A549 (cell line): ENCODE measurements at regions not wholly inside any gene's neighbourhood (a gene's known extent, or its start where the extent isn't known, plus 50 kb on each side); places are given as distances from the start of the nearest gene placed in this dataset.

Source experiments
- ATAC-seq, 2 experiments: fragments of 200-7000 bp in 1 of 2; fragments of >200 bp in 1 of 2; cut with Nextera tagmentation in 1 of 2; cut with Tn5 transposase in 1 of 2; 3 replicates each; pipeline versions ENCODE4 v1.8.0 to v1.9.1; 2018 to 2020; ENCODE audit warnings: mild to moderate bottlenecking in 1 of 2, moderate library complexity in 1 of 2
- CTCF ChIA-PET: fragments of 300-600 bp; sonication (Branson Sonifier 250); formaldehyde crosslinking; extraction: SDS; loops from one replicate; lab custom pipeline; 2021; ENCODE audit warnings: antibody characterized with exemption, inconsistent platforms; lab: Yijun Ruan, JAX
- POLR2A ChIA-PET: fragments of 350-600 bp; formaldehyde crosslinking; extraction: SDS; loops from one replicate; lab custom pipeline; 2021; ENCODE audit warnings: antibody characterized with exemption, inconsistent platforms; lab: Yijun Ruan, JAX
- DNase-seq, 2 experiments: peaks; one replicate each; pipeline versions ENCODE4 v3.0.0 to v3.0.0-alpha.2; 2011 to 2016; ENCODE audit warnings: low read depth in 1 of 2, low spot score in 1 of 2
- FAIRE-seq: peaks from 2 replicates; lab custom pipeline; 2011; peaks lifted over from hg19 to GRCh38; lab: Jason Lieb, UNC
- H3K27ac ChIP-seq, 2 experiments: fragments of >200 bp; sonication (Bioruptor Twin); formaldehyde crosslinking; 3 replicates each; pipeline ENCODE4 v1.5.1; 2016 to 2017
- H3K4me1 ChIP-seq: fragments of >200 bp; sonication (Bioruptor Twin); formaldehyde crosslinking; 3 replicates; pipeline ENCODE4 v1.6.1; 2016
- H3K4me2 ChIP-seq: fragments of >200 bp; sonication (Bioruptor Twin); formaldehyde crosslinking; 3 replicates; pipeline ENCODE4 v1.6.1; 2016
- H3K4me3 ChIP-seq: fragments of >200 bp; sonication (Bioruptor Twin); formaldehyde crosslinking; 3 replicates; pipeline ENCODE4 v1.5.1; 2016
- H3K9me3 ChIP-seq: fragments of >200 bp; sonication (Bioruptor Twin); formaldehyde crosslinking; 3 replicates; pipeline ENCODE4 v1.6.1; 2016
- BHLHE40 ChIP-seq: IDR thresholded peaks from 2 replicates; pipeline ENCODE4 v1.6.1; 2012; ENCODE audit warnings: low read depth, low read length, inconsistent platforms
- CBX2 ChIP-seq: fragments of 200-600 bp; sonication (generic); IDR thresholded peaks from 2 replicates; pipeline ENCODE4 v1.6.1; 2016; ENCODE audit warnings: low read depth, mild to moderate bottlenecking, borderline replicate concordance
- ESRRA ChIP-seq: fragments of 150-350 bp; IDR thresholded peaks from 2 replicates; pipeline ENCODE4 v1.6.1; 2014; ENCODE audit warnings: mild to moderate bottlenecking, low read length, borderline replicate concordance
- FOSL2 ChIP-seq, 2 experiments: fragments of 450-650 bp in 1 of 2; fragments of >200 bp in 1 of 2; sonication (Bioruptor Twin) in 1 of 2; formaldehyde crosslinking; IDR thresholded peaks; 2 replicates each; pipeline versions ENCODE4 v1.5.0 to v1.6.1; 2016 to 2020; ENCODE audit warnings: mild to moderate bottlenecking in 1 of 2, moderate library complexity in 1 of 2
- FOXS1 ChIP-seq: fragments of 250-450 bp; sonication (Bioruptor Pico); IDR thresholded peaks from 2 replicates; pipeline ENCODE4 v1.5.0; 2020; ENCODE audit warnings: mild to moderate bottlenecking, moderate library complexity
- HOXA7 ChIP-seq: fragments of 250-450 bp; sonication (Bioruptor Pico); IDR thresholded peaks from 2 replicates; pipeline ENCODE4 v1.5.0; 2020; ENCODE audit warnings: mild to moderate bottlenecking, moderate library complexity
- HOXB13 ChIP-seq: fragments of 250-450 bp; sonication (Bioruptor Pico); IDR thresholded peaks from 2 replicates; pipeline ENCODE4 v1.5.0; 2020; ENCODE audit warnings: low read depth, mild to moderate bottlenecking, moderate library complexity
- JUNB ChIP-seq: fragments of >200 bp; sonication (Bioruptor Twin); formaldehyde crosslinking; IDR thresholded peaks from 2 replicates; pipeline ENCODE4 v1.6.1; 2016
- MYC ChIP-seq: IDR thresholded peaks from 2 replicates; pipeline ENCODE4 v1.6.1; 2012; ENCODE audit warnings: mild to moderate bottlenecking, inconsistent platforms, low read length, improper control_type of control experiment, borderline replicate concordance
- PHF8 ChIP-seq: fragments of 200-600 bp; sonication (generic); IDR thresholded peaks from 2 replicates; pipeline ENCODE4 v1.6.1; 2016; ENCODE audit warnings: low read depth, mild to moderate bottlenecking, antibody characterized with exemption, moderate library complexity, borderline replicate concordance
- POLR2AphosphoS2 ChIP-seq: conservative IDR thresholded peaks from 2 replicates; pipeline ENCODE4 v1.6.1; 2012; ENCODE audit warnings: low read length, improper control_type of control experiment, inconsistent platforms
- RFX5 ChIP-seq: fragments of 450-650 bp; IDR thresholded peaks from 2 replicates; pipeline ENCODE4 v1.7.1; 2014; ENCODE audit warnings: antibody characterized with exemption, mild to moderate bottlenecking, moderate library complexity
- SMC3 ChIP-seq: fragments of >200 bp; sonication (Bioruptor Twin); formaldehyde crosslinking; IDR thresholded peaks from 3 replicates; pipeline ENCODE4 v1.6.1; 2018; ENCODE audit warnings: inconsistent platforms
- SREBF2 ChIP-seq: fragments of 450-650 bp; IDR thresholded peaks from 2 replicates; pipeline ENCODE4 v1.6.1; 2014; ENCODE audit warnings: mild to moderate bottlenecking, moderate library complexity
- TFCP2L1 ChIP-seq: fragments of 250-450 bp; sonication (Bioruptor Pico); IDR thresholded peaks from 2 replicates; pipeline ENCODE4 v1.5.0; 2021; ENCODE audit warnings: mild to moderate bottlenecking
- WGBS: methylation state at CpG from one replicate; pipeline ENCODE4 v1.1.6; 2017; ENCODE audit errors: missing lambda C conversion rate; 5-methylcytosine and 5-hydroxymethylcytosine counted together
- TF ChIP-seq, protein P1 (sequence below): fragments of 150-350 bp; IDR thresholded peaks from 2 replicates; pipeline ENCODE4 v1.6.1; 2014; ENCODE audit warnings: low read depth, mild to moderate bottlenecking, low read length
- TF ChIP-seq, protein P2 (sequence below): fragments of >200 bp; sonication (Bioruptor Twin); formaldehyde crosslinking; IDR thresholded peaks from 3 replicates; pipeline ENCODE4 v1.5.1; 2016
- TF ChIP-seq, protein P3 (sequence below): fragments of 250-450 bp; sonication (Bioruptor Pico); IDR thresholded peaks from 2 replicates; pipeline ENCODE4 v1.5.0; 2021; ENCODE audit warnings: mild to moderate bottlenecking, moderate library complexity, borderline replicate concordance
- TF ChIP-seq, protein P4 (sequence below): IDR thresholded peaks from 2 replicates; pipeline ENCODE4 v1.6.1; 2012
- TF ChIP-seq, protein P5 (sequence below): fragments of 450-650 bp; IDR thresholded peaks from 2 replicates; pipeline ENCODE4 v1.6.1; 2014; ENCODE audit warnings: antibody characterized with exemption

DNA sequence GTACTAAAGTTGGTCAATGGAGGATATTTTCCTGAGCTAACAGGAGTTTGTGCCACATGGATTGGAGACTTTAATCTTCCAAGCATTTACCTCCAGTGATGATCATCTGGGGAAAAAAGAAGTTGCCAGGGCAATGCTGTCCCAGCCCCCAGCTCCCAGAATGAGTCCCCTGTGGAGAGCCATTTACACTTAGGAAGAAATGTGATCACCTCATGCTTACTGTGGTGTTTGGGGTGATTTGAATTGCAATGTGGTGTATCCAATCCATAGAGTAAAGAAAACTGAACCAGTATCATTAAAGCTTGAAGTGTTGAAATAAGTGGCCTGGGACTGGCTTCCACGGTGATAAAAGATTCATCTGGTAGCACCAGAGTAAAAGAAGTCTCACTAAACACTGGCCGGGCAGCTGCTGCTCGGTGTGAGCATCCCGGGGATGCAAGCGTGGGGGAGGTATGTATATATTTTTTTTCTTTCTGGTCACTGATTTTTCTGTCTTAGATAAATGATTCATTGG, 117.2 kb upstream of the NTM start (continued):
- TF ChIP-seq, protein P1, sequence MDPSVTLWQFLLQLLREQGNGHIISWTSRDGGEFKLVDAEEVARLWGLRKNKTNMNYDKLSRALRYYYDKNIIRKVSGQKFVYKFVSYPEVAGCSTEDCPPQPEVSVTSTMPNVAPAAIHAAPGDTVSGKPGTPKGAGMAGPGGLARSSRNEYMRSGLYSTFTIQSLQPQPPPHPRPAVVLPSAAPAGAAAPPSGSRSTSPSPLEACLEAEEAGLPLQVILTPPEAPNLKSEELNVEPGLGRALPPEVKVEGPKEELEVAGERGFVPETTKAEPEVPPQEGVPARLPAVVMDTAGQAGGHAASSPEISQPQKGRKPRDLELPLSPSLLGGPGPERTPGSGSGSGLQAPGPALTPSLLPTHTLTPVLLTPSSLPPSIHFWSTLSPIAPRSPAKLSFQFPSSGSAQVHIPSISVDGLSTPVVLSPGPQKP = no peak
- TF ChIP-seq SMC3 (no peak), ESRRA (no peak), SREBF2 (no peak)
- TF ChIP-seq, all 56 proteins: peak for 0

DNA sequence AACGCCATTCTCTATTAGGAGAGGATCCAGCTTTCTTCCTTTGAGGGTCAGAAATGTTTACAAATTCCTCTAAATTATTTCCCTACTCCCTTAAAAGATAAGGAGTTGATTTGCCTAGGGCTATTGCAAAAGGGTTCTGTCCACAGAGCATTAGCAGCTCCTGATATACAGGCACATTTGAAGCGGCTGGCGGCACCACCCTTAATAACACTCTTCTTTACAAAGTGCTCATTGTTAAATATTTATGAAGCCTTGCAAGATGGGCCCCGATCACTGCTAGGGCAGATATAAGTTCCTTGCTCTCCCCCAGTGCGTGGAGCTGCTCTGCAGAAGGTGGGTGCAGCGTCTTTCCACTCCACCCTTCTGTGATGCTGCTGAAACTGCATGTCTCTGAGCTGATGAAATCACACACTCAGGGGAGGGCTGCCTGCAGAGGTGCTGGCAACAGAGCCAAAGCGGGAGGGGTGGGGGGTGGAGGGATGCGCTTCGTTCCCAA, 116.7 kb upstream of the NTM start:
- ATAC-seq (no peak), FAIRE-seq (no peak), DNase-seq (no peak)
- no peak for TF ChIP-seq SMC3
- TF ChIP-seq FOXS1 = no peak
- no peak for TF ChIP-seq BHLHE40
- no peak for TF ChIP-seq POLR2AphosphoS2
- TF ChIP-seq, protein P2, sequence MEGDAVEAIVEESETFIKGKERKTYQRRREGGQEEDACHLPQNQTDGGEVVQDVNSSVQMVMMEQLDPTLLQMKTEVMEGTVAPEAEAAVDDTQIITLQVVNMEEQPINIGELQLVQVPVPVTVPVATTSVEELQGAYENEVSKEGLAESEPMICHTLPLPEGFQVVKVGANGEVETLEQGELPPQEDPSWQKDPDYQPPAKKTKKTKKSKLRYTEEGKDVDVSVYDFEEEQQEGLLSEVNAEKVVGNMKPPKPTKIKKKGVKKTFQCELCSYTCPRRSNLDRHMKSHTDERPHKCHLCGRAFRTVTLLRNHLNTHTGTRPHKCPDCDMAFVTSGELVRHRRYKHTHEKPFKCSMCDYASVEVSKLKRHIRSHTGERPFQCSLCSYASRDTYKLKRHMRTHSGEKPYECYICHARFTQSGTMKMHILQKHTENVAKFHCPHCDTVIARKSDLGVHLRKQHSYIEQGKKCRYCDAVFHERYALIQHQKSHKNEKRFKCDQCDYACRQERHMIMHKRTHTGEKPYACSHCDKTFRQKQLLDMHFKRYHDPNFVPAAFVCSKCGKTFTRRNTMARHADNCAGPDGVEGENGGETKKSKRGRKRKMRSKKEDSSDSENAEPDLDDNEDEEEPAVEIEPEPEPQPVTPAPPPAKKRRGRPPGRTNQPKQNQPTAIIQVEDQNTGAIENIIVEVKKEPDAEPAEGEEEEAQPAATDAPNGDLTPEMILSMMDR = no peak
- TF ChIP-seq JUNB = no peak
- TF ChIP-seq SREBF2 = no peak
- no peak for TF ChIP-seq PHF8
- TF ChIP-seq MYC = no peak
- TF ChIP-seq, protein P3, sequence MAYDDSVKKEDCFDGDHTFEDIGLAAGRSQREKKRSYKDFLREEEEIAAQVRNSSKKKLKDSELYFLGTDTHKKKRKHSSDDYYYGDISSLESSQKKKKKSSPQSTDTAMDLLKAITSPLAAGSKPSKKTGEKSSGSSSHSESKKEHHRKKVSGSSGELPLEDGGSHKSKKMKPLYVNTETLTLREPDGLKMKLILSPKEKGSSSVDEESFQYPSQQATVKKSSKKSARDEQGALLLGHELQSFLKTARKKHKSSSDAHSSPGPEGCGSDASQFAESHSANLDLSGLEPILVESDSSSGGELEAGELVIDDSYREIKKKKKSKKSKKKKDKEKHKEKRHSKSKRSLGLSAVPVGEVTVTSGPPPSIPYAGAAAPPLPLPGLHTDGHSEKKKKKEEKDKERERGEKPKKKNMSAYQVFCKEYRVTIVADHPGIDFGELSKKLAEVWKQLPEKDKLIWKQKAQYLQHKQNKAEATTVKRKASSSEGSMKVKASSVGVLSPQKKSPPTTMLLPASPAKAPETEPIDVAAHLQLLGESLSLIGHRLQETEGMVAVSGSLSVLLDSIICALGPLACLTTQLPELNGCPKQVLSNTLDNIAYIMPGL (CRISPR knock-in tag) = no peak
- TF ChIP-seq, protein P4, sequence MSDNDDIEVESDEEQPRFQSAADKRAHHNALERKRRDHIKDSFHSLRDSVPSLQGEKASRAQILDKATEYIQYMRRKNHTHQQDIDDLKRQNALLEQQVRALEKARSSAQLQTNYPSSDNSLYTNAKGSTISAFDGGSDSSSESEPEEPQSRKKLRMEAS = no peak
- no peak for TF ChIP-seq HOXB13
- TF ChIP-seq, protein P5, sequence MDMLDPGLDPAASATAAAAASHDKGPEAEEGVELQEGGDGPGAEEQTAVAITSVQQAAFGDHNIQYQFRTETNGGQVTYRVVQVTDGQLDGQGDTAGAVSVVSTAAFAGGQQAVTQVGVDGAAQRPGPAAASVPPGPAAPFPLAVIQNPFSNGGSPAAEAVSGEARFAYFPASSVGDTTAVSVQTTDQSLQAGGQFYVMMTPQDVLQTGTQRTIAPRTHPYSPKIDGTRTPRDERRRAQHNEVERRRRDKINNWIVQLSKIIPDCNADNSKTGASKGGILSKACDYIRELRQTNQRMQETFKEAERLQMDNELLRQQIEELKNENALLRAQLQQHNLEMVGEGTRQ = no peak
- no peak for TF ChIP-seq CBX2
- no peak overlapping the region for H3K27ac ChIP-seq
- ChIA-PET POLR2A (no interaction called here), CTCF (no interaction called here)
- no peaks in the 10 kb centered on the region for H3K4me1 ChIP-seq
- H3K9me3 ChIP-seq = no peaks in the 10 kb centered on the region
- no peak overlapping the region for H3K4me2 ChIP-seq
- 18% methylated on average over 7 of the region's 9 CpGs for WGBS
- no peak overlapping the region for H3K4me3 ChIP-seq

DNA sequence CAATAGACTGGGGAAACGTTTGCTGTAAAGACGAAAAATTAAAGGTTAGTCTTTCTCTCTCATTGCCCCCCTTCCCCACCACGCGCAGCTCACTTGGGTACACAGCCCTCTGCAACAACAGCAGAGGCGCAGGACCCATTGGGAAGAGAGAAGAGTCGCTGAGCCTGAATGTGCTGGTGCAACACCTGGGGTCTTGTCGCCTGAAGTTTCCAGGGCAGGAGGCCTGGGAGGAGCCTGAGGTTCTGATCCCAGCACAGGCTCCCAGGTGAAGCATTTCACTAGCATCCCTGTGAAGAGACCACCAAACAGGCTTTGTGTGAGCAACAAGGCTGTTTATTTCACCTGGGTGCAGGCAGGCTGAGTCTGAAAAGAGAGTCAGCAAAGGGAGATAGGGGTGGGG, 116.2 kb upstream of the NTM start:
- POLR2A ChIA-PET = no interaction called here
- ATAC-seq = no peak
- FAIRE-seq = no peak
- CTCF ChIA-PET = no interaction called here
- no peaks in the 10 kb centered on the region for H3K9me3 ChIP-seq
- H3K4me2 ChIP-seq = no peak overlapping the region
- no peak for DNase-seq
- H3K4me1 ChIP-seq = no peaks in the 10 kb centered on the region
- H3K4me3 ChIP-seq = no peak overlapping the region
- no peak overlapping the region for H3K27ac ChIP-seq
- TF ChIP-seq, protein P3 (CRISPR knock-in tag) = no peak
- TF ChIP-seq, protein P2 = no peak
- no peak for TF ChIP-seq FOSL2 (IDR thresholded peaks at IDR 0.05)
- TF ChIP-seq FOSL2 (CRISPR knock-in tag; IDR thresholded peaks at IDR 0.05) = no peak
- no peak for TF ChIP-seq RFX5
- no peak for TF ChIP-seq HOXA7
- TF ChIP-seq TFCP2L1 (CRISPR knock-in tag) = no peak
- TF ChIP-seq ESRRA = no peak
- 2% methylated on average over 6 of the region's 7 CpGs for WGBS
